Stomach (tissue), 8 donors: ENCODE measurements at regions not wholly inside any gene's neighbourhood (a gene's known extent, or its start where the extent isn't known, plus 50 kb on each side); places are given as distances from the start of the nearest gene placed in this dataset.

Source experiments
- DNase-seq, 2 donors: peaks; one replicate each; pipeline versions ENCODE4 v3.0.0 to v3.0.0-alpha.2; 2013 to 2019
- H3K27ac ChIP-seq, 5 donors: fragments of 200-600 bp in 4 of 5; sonication (generic) in 4 of 5; one replicate each; pipeline ENCODE4 v1.5.1; 2013 to 2019; ENCODE audit warnings: mild to moderate bottlenecking in 1 of 5, moderate library complexity in 1 of 5
- H3K27me3 ChIP-seq, 3 donors: fragments of 200-600 bp; sonication (generic); one replicate each; pipeline ENCODE4 v1.5.1; 2017 to 2019; ENCODE audit warnings: mixed run types in 1 of 3
- H3K36me3 ChIP-seq, 4 donors: fragments of 200-600 bp; sonication (generic); 1 replicate in 3 of 4; 2 replicates in 1 of 4; pipeline ENCODE4 v1.5.1; 2016 to 2019
- H3K4me1 ChIP-seq, 4 donors: fragments of 200-600 bp; sonication (generic); one replicate each; pipeline ENCODE4 v1.5.1; 2016 to 2019
- H3K4me3 ChIP-seq, 4 donors: fragments of 200-600 bp; sonication (generic) in 3 of 4; one replicate each; pipeline ENCODE4 v1.5.1; 2016 to 2019; ENCODE audit warnings: mild to moderate bottlenecking in 1 of 4
- H3K9me3 ChIP-seq, 4 donors: fragments of 200-600 bp; sonication (generic); one replicate each; pipeline ENCODE4 v1.5.1; 2016 to 2019
- CTCF ChIP-seq, 7 experiments: fragments of 450-650 bp in 4 of 7; fragments of 200-600 bp in 3 of 7; sonication (generic) in 3 of 7; IDR thresholded peaks; one replicate each; pipeline ENCODE4 v1.5.1; 2016 to 2019; ENCODE audit warnings: antibody characterized with exemption in 7 of 7, control low read depth in 2 of 7, mild to moderate bottlenecking in 1 of 7
- EP300 ChIP-seq: sonication (generic); formaldehyde crosslinking; IDR thresholded peaks from one replicate; pipeline ENCODE4 v1.6.1; 2017; ENCODE audit warnings: antibody characterized with exemption
- POLR2A ChIP-seq, 4 donors: fragments of 450-650 bp; IDR thresholded peaks; one replicate each; pipeline ENCODE4 v1.6.1; 2016; ENCODE audit warnings: antibody characterized with exemption in 4 of 4, control low read depth in 2 of 4, mild to moderate bottlenecking in 1 of 4, moderate library complexity in 1 of 4
- POLR2AphosphoS5 ChIP-seq, 3 donors: sonication (generic); formaldehyde crosslinking; IDR thresholded peaks; one replicate each; pipeline ENCODE4 v1.6.1; 2016; ENCODE audit warnings: antibody characterized with exemption in 3 of 3
- WGBS, 5 donors: extraction: QIAGEN DNeasy Blood & Tissue Kit in 3 of 5; methylation state at CpG; one replicate each; pipeline versions ENCODE4 v1.1.5 to v1.1.7; 2013 to 2018; 5-methylcytosine and 5-hydroxymethylcytosine counted together
- intact Hi-C: fragments of 100-400 bp; cut with DNase I; formaldehyde crosslinking; loops from one replicate; pipeline ENCODE4 v1.15.1; 2023; ENCODE audit warnings: low total_unique reads
- donor health status: healthy with polysubstance abuse.
- donor health status: Bipolar disorder and iron deficiency.
- donor health status: healthy.

GRCh38 chr9:71627537-71627936 is 140.8 kb downstream of the CEMIP2 start:
- Histone ChIP-seq H3K27me3 (no peaks in the 10 kb centered on the region), H3K27ac (no peak overlapping the region), H3K4me1 (no peaks in the 10 kb centered on the region), H3K4me3 (no peak overlapping the region), H3K36me3 (no peaks in the 10 kb centered on the region), H3K9me3 (no peaks in the 10 kb centered on the region)
- no peak for TF ChIP-seq CTCF (IDR thresholded peaks at IDR 0.05)
- TF ChIP-seq POLR2A (IDR thresholded peaks at IDR 0.05), result no peak
- TF ChIP-seq EP300, result no peak
- TF ChIP-seq POLR2AphosphoS5 (IDR thresholded peaks at IDR 0.05), result no peak
- DNase-seq, result no peak
- intact Hi-C loops, result no loop called here
- WGBS, 5 donors, result 58 to 86% (median 65%) methylated on average over 1 of the region's 1 CpG

GRCh38 chr9:71626395-71626794 is 141.9 kb downstream of the CEMIP2 start:
- Histone ChIP-seq H3K27ac (no peak overlapping the region), H3K4me3 (no peak overlapping the region), H3K4me1 (no peaks in the 10 kb centered on the region), H3K27me3 (no peaks in the 10 kb centered on the region), H3K36me3 (no peaks in the 10 kb centered on the region), H3K9me3 (no peaks in the 10 kb centered on the region)
- intact Hi-C loops, result no loop called here
- TF ChIP-seq POLR2A (IDR thresholded peaks at IDR 0.05) (no peak), EP300 (no peak), POLR2AphosphoS5 (IDR thresholded peaks at IDR 0.05) (no peak), CTCF (IDR thresholded peaks at IDR 0.05) (no peak)
- no peak for DNase-seq
- WGBS, 5 donors, result 71 to 96% (median 80%) methylated on average over 1 of the region's 1 CpG

- Histone ChIP-seq H3K36me3 (no peaks in the 10 kb centered on the region), H3K9me3 (no peaks in the 10 kb centered on the region), H3K27me3 (no peaks in the 10 kb centered on the region), H3K27ac (no peak overlapping the region), H3K4me1 (no peaks in the 10 kb centered on the region), H3K4me3 (no peak overlapping the region)
- no peak for TF ChIP-seq EP300
- 91 to 96% (median 93%) methylated on average over 3 of the region's 3 CpGs for WGBS, 5 donors
- DNase-seq, result no peak
- intact Hi-C loops, result no loop called here
Measured at GRCh38 chr9:71624728-71625127, 143.6 kb downstream of the CEMIP2 start.

GRCh38 chr9:71620746-71621145 is 147.6 kb downstream of the CEMIP2 start:
- intact Hi-C loops, result no loop called here
- Histone ChIP-seq H3K36me3 (no peaks in the 10 kb centered on the region), H3K27me3 (no peaks in the 10 kb centered on the region), H3K27ac (no peak overlapping the region), H3K4me1 (no peaks in the 10 kb centered on the region), H3K4me3 (no peak overlapping the region), H3K9me3 (peaks cover 0 to 12% (median 0%) of the 10 kb centered on the region in 4 donors)
- no peak for DNase-seq
- WGBS, 5 donors, result 75 to 94% (median 87%) methylated on average over 1 of the region's 1 CpG
- TF ChIP-seq POLR2AphosphoS5 (IDR thresholded peaks at IDR 0.05) (no peak), CTCF (IDR thresholded peaks at IDR 0.05) (no peak), POLR2A (IDR thresholded peaks at IDR 0.05) (no peak), EP300 (no peak)

- no peak overlapping the region for H3K4me3 ChIP-seq
- TF ChIP-seq EP300 (no peak), POLR2AphosphoS5 (IDR thresholded peaks at IDR 0.05) (no peak), POLR2A (IDR thresholded peaks at IDR 0.05) (no peak), CTCF (IDR thresholded peaks at IDR 0.05) (no peak)
- H3K4me1 ChIP-seq, result no peaks in the 10 kb centered on the region
- WGBS, 5 donors, result 51 to 80% (median 68%) methylated on average over 2 of the region's 2 CpGs
- peaks cover 0 to 12% (median 0%) of the 10 kb centered on the region in 4 donors for H3K9me3 ChIP-seq
- intact Hi-C loops, result no loop called here
- no peak for DNase-seq
- no peaks in the 10 kb centered on the region for H3K36me3 ChIP-seq
- no peaks in the 10 kb centered on the region for H3K27me3 ChIP-seq
- H3K27ac ChIP-seq, result no peak overlapping the region
Measured at GRCh38 chr9:71620331-71620730, 148.0 kb downstream of the CEMIP2 start.
